ENCODE measurements at regions not wholly inside any gene's neighbourhood (a gene's known extent, or its start where the extent isn't known, plus 50 kb on each side); places are given as distances from the start of the nearest gene placed in this dataset.

GRCh38 chr14:29043737-29044136, 277.1 kb downstream of the FOXG1 start:
- no peak for DNase-seq

GRCh38 chr14:29045237-29045636, 278.6 kb downstream of the FOXG1 start:
- DNase-seq = no peak

- no peak for DNase-seq
These were observed 287.5 kb downstream of the FOXG1 start for GRCh38 chr14:29054119-29054518.

- DNase-seq = no peak
These were observed 289.5 kb downstream of the FOXG1 start for GRCh38 chr14:29056041-29056566.

GRCh38 chr14:29061702-29062101, 295.1 kb downstream of the FOXG1 start:
- DNase-seq = no peak

GRCh38 chr14:29062466-29062865, 295.9 kb downstream of the FOXG1 start:
- DNase-seq = no peak

- no peak for DNase-seq
These were observed 296.4 kb downstream of the FOXG1 start for GRCh38 chr14:29062976-29063375.

GRCh38 chr14:29064305-29064900, 297.8 kb downstream of the FOXG1 start:
- DNase-seq = no peak

GRCh38 chr14:29069228-29069627, 302.6 kb downstream of the FOXG1 start:
- no peak for DNase-seq

- DNase-seq = no peak
These were observed 309.2 kb downstream of the FOXG1 start for GRCh38 chr14:29075761-29076160.

GRCh38 chr14:29077916-29078315, 311.3 kb downstream of the FOXG1 start:
- DNase-seq = no peak

- DNase-seq = no peak
These were observed 312.4 kb downstream of the FOXG1 start for GRCh38 chr14:29078810-29079522.

GRCh38 chr14:29085546-29085945, 319.0 kb downstream of the FOXG1 start:
- DNase-seq = no peak

- no peak for DNase-seq
These were observed 323.3 kb downstream of the FOXG1 start for GRCh38 chr14:29089849-29090248.

GRCh38 chr14:29092121-29092520, 325.5 kb downstream of the FOXG1 start:
- no peak for DNase-seq

GRCh38 chr14:29097476-29097875, 330.9 kb downstream of the FOXG1 start:
- DNase-seq = no peak

GRCh38 chr14:29098656-29099055, 332.1 kb downstream of the FOXG1 start:
- no peak for DNase-seq

- no peak for DNase-seq
These were observed 335.7 kb downstream of the FOXG1 start for GRCh38 chr14:29102266-29102665.

- no peak for DNase-seq
These were observed 336.4 kb downstream of the FOXG1 start for GRCh38 chr14:29102996-29103395.

GRCh38 chr14:29108908-29109307, 342.3 kb downstream of the FOXG1 start:
- DNase-seq = no peak

GRCh38 chr14:29109589-29109988, 343.0 kb downstream of the FOXG1 start:
- no peak for DNase-seq

GRCh38 chr14:29111554-29111953, 345.0 kb downstream of the FOXG1 start:
- no peak for DNase-seq

- no peak for DNase-seq
These were observed 356.4 kb downstream of the FOXG1 start for GRCh38 chr14:29123017-29123416.

- no peak for DNase-seq
These were observed 359.8 kb downstream of the FOXG1 start for GRCh38 chr14:29126361-29126760.

GRCh38 chr14:29126865-29127264, 360.3 kb downstream of the FOXG1 start:
- DNase-seq = no peak

Data from activated CD4-positive, alpha-beta T cell treated with anti-CD3 and anti-CD28 coated beads for 48 hours (primary cell).